ENCODE measurements at regions not wholly inside any gene's neighbourhood (a gene's known extent, or its start where the extent isn't known, plus 50 kb on each side); places are given as distances from the start of the nearest gene placed in this dataset.
"Not testable (repeated sequence)": the region's sequence is repeated elsewhere in the genome, so short reads cannot be mapped to it uniquely, and the experiment has no call there.

GRCh38 chrX:47776292-47777006 lies 60.3 kb upstream of the ZNF81 start:
- Histone ChIP-seq H3K27me3 (replicated peaks; ENCODE audit: control insufficient read depth, insufficient read depth, low read length, poor library complexity, severe bottlenecking) (no peaks in the 10 kb centered on the region), H3K9me3 (ENCODE audit: control insufficient read depth, low read length) (no peaks in the 10 kb centered on the region), H3K4me3 (ENCODE audit: insufficient read depth, low read depth, low read length, poor library complexity, severe bottlenecking) (no peak overlapping the region), H3K4me1 (ENCODE audit: control insufficient read depth, insufficient read depth, low read length, poor library complexity, severe bottlenecking) (no peaks in the 10 kb centered on the region), H3K27ac (ENCODE audit: insufficient read depth, low read length, poor library complexity, severe bottlenecking) (no peak overlapping the region), H3K36me3 (ENCODE audit: control insufficient read depth, insufficient read depth, low read length) (no peaks in the 10 kb centered on the region)
- no peak for DNase-seq

- no peaks in the 10 kb centered on the region for H3K27me3 ChIP-seq (replicated peaks; ENCODE audit: control insufficient read depth, insufficient read depth, low read length, poor library complexity, severe bottlenecking)
- no peaks in the 10 kb centered on the region for H3K9me3 ChIP-seq (ENCODE audit: control insufficient read depth, low read length)
- no peaks in the 10 kb centered on the region for H3K4me1 ChIP-seq (ENCODE audit: control insufficient read depth, insufficient read depth, low read length, poor library complexity, severe bottlenecking)
- H3K36me3 ChIP-seq (ENCODE audit: control insufficient read depth, insufficient read depth, low read length), result no peaks in the 10 kb centered on the region
- no peak overlapping the region for H3K4me3 ChIP-seq (ENCODE audit: insufficient read depth, low read depth, low read length, poor library complexity, severe bottlenecking)
- H3K27ac ChIP-seq (ENCODE audit: insufficient read depth, low read length, poor library complexity, severe bottlenecking), result no peak overlapping the region
- DNase-seq, result no peak
Measured at GRCh38 chrX:47772764-47773163, 63.9 kb upstream of the ZNF81 start.

- no peak overlapping the region for H3K4me3 ChIP-seq (ENCODE audit: insufficient read depth, low read depth, low read length, poor library complexity, severe bottlenecking)
- H3K9me3 ChIP-seq (ENCODE audit: control insufficient read depth, low read length), result no peaks in the 10 kb centered on the region
- H3K27me3 ChIP-seq (replicated peaks; ENCODE audit: control insufficient read depth, insufficient read depth, low read length, poor library complexity, severe bottlenecking), result no peaks in the 10 kb centered on the region
- no peaks in the 10 kb centered on the region for H3K4me1 ChIP-seq (ENCODE audit: control insufficient read depth, insufficient read depth, low read length, poor library complexity, severe bottlenecking)
- H3K27ac ChIP-seq (ENCODE audit: insufficient read depth, low read length, poor library complexity, severe bottlenecking), result no peak overlapping the region
- H3K36me3 ChIP-seq (ENCODE audit: control insufficient read depth, insufficient read depth, low read length), result no peaks in the 10 kb centered on the region
- DNase-seq, result no peak
Measured at GRCh38 chrX:47771473-47771872, 65.2 kb upstream of the ZNF81 start.

GRCh38 chrX:47762826-47763225 lies 73.9 kb upstream of the ZNF81 start:
- DNase-seq; H3K9me3 ChIP-seq (ENCODE audit: control insufficient read depth, low read length); H3K36me3 ChIP-seq (ENCODE audit: control insufficient read depth, insufficient read depth, low read length); H3K4me3 ChIP-seq (ENCODE audit: insufficient read depth, low read depth, low read length, poor library complexity, severe bottlenecking); H3K4me1 ChIP-seq (ENCODE audit: control insufficient read depth, insufficient read depth, low read length, poor library complexity, severe bottlenecking); H3K27ac ChIP-seq (ENCODE audit: insufficient read depth, low read length, poor library complexity, severe bottlenecking); H3K27me3 ChIP-seq (replicated peaks; ENCODE audit: control insufficient read depth, insufficient read depth, low read length, poor library complexity, severe bottlenecking): not testable (repeated sequence)

- no peaks in the 10 kb centered on the region for H3K36me3 ChIP-seq (ENCODE audit: control insufficient read depth, insufficient read depth, low read length)
- no peaks in the 10 kb centered on the region for H3K4me1 ChIP-seq (ENCODE audit: control insufficient read depth, insufficient read depth, low read length, poor library complexity, severe bottlenecking)
- H3K9me3 ChIP-seq (ENCODE audit: control insufficient read depth, low read length), result no peaks in the 10 kb centered on the region
- H3K27me3 ChIP-seq (replicated peaks; ENCODE audit: control insufficient read depth, insufficient read depth, low read length, poor library complexity, severe bottlenecking), result no peaks in the 10 kb centered on the region
- H3K27ac ChIP-seq (ENCODE audit: insufficient read depth, low read length, poor library complexity, severe bottlenecking), result no peak overlapping the region
- no peak overlapping the region for H3K4me3 ChIP-seq (ENCODE audit: insufficient read depth, low read depth, low read length, poor library complexity, severe bottlenecking)
- DNase-seq, result no peak
Measured at GRCh38 chrX:47752685-47753084, 84.0 kb upstream of the ZNF81 start.

- Histone ChIP-seq H3K27ac (ENCODE audit: insufficient read depth, low read length, poor library complexity, severe bottlenecking) (no peak overlapping the region), H3K9me3 (ENCODE audit: control insufficient read depth, low read length) (no peaks in the 10 kb centered on the region), H3K4me3 (ENCODE audit: insufficient read depth, low read depth, low read length, poor library complexity, severe bottlenecking) (no peak overlapping the region), H3K36me3 (ENCODE audit: control insufficient read depth, insufficient read depth, low read length) (no peaks in the 10 kb centered on the region), H3K4me1 (ENCODE audit: control insufficient read depth, insufficient read depth, low read length, poor library complexity, severe bottlenecking) (no peaks in the 10 kb centered on the region), H3K27me3 (replicated peaks; ENCODE audit: control insufficient read depth, insufficient read depth, low read length, poor library complexity, severe bottlenecking) (no peaks in the 10 kb centered on the region)
- DNase-seq, result peak in 1 of 3 donors; percentile 0
Measured at GRCh38 chrX:47751670-47752069, 85.0 kb upstream of the ZNF81 start.

- Histone ChIP-seq H3K36me3 (ENCODE audit: control insufficient read depth, insufficient read depth, low read length) (no peaks in the 10 kb centered on the region), H3K4me1 (ENCODE audit: control insufficient read depth, insufficient read depth, low read length, poor library complexity, severe bottlenecking) (no peaks in the 10 kb centered on the region), H3K9me3 (ENCODE audit: control insufficient read depth, low read length) (no peaks in the 10 kb centered on the region), H3K4me3 (ENCODE audit: insufficient read depth, low read depth, low read length, poor library complexity, severe bottlenecking) (no peak overlapping the region), H3K27me3 (replicated peaks; ENCODE audit: control insufficient read depth, insufficient read depth, low read length, poor library complexity, severe bottlenecking) (no peaks in the 10 kb centered on the region), H3K27ac (ENCODE audit: insufficient read depth, low read length, poor library complexity, severe bottlenecking) (no peak overlapping the region)
- DNase-seq, result no peak
Measured at GRCh38 chrX:47749185-47749967, 87.3 kb upstream of the ZNF81 start.

GRCh38 chrX:47748576-47748975 lies 88.1 kb upstream of the ZNF81 start:
- Histone ChIP-seq H3K36me3 (ENCODE audit: control insufficient read depth, insufficient read depth, low read length) (no peaks in the 10 kb centered on the region), H3K4me3 (ENCODE audit: insufficient read depth, low read depth, low read length, poor library complexity, severe bottlenecking) (no peak overlapping the region), H3K9me3 (ENCODE audit: control insufficient read depth, low read length) (no peaks in the 10 kb centered on the region), H3K4me1 (ENCODE audit: control insufficient read depth, insufficient read depth, low read length, poor library complexity, severe bottlenecking) (no peaks in the 10 kb centered on the region), H3K27ac (ENCODE audit: insufficient read depth, low read length, poor library complexity, severe bottlenecking) (no peak overlapping the region), H3K27me3 (replicated peaks; ENCODE audit: control insufficient read depth, insufficient read depth, low read length, poor library complexity, severe bottlenecking) (no peaks in the 10 kb centered on the region)
- no peak for DNase-seq

- Histone ChIP-seq H3K4me1 (ENCODE audit: control insufficient read depth, insufficient read depth, low read length, poor library complexity, severe bottlenecking) (no peaks in the 10 kb centered on the region), H3K27me3 (replicated peaks; ENCODE audit: control insufficient read depth, insufficient read depth, low read length, poor library complexity, severe bottlenecking) (no peaks in the 10 kb centered on the region), H3K36me3 (ENCODE audit: control insufficient read depth, insufficient read depth, low read length) (no peaks in the 10 kb centered on the region), H3K4me3 (ENCODE audit: insufficient read depth, low read depth, low read length, poor library complexity, severe bottlenecking) (no peak overlapping the region), H3K9me3 (ENCODE audit: control insufficient read depth, low read length) (no peaks in the 10 kb centered on the region), H3K27ac (ENCODE audit: insufficient read depth, low read length, poor library complexity, severe bottlenecking) (no peak overlapping the region)
- no peak for DNase-seq
Measured at GRCh38 chrX:47746446-47746845, 87.5 kb upstream of the UXT start.

GRCh38 chrX:47745416-47745815 lies 86.4 kb upstream of the UXT start:
- DNase-seq, result no peak

More at GRCh38 chrX:47745416-47745815, 86.4 kb upstream of the UXT start:
- H3K36me3 ChIP-seq (ENCODE audit: control insufficient read depth, insufficient read depth, low read length), result no peaks in the 10 kb centered on the region
- H3K4me1 ChIP-seq (ENCODE audit: control insufficient read depth, insufficient read depth, low read length, poor library complexity, severe bottlenecking), result no peaks in the 10 kb centered on the region
- H3K4me3 ChIP-seq (ENCODE audit: insufficient read depth, low read depth, low read length, poor library complexity, severe bottlenecking), result no peak overlapping the region
- no peaks in the 10 kb centered on the region for H3K27me3 ChIP-seq (replicated peaks; ENCODE audit: control insufficient read depth, insufficient read depth, low read length, poor library complexity, severe bottlenecking)
- H3K9me3 ChIP-seq (ENCODE audit: control insufficient read depth, low read length), result no peaks in the 10 kb centered on the region
- no peak overlapping the region for H3K27ac ChIP-seq (ENCODE audit: insufficient read depth, low read length, poor library complexity, severe bottlenecking)
